Parathyroid adenoma (tissue), 2 donors: ENCODE measurements at regions not wholly inside any gene's neighbourhood (a gene's known extent, or its start where the extent isn't known, plus 50 kb on each side); places are given as distances from the start of the nearest gene placed in this dataset.

Experiments
- H2AFZ ChIP-seq: fragments of 300-600 bp; sonication (generic); one replicate; pipeline ENCODE4 v1.7.0; 2017; ENCODE audit warnings: antibody characterized with exemption, mild to moderate bottlenecking
- H3K27ac ChIP-seq: fragments of 300-600 bp; sonication (generic); one replicate; pipeline ENCODE4 v1.7.0; 2017
- H3K27me3 ChIP-seq: fragments of 300-600 bp; sonication (generic); one replicate; pipeline ENCODE4 v1.7.0; 2017; ENCODE audit warnings: low read length; ENCODE audit not compliant: control insufficient read depth, insufficient read depth
- H3K36me3 ChIP-seq: fragments of 300-600 bp; sonication (generic); one replicate; pipeline ENCODE4 v1.7.0; 2017; ENCODE audit warnings: low read length; ENCODE audit not compliant: control insufficient read depth, insufficient read depth
- H3K4me1 ChIP-seq: fragments of 300-600 bp; sonication (generic); one replicate; pipeline ENCODE4 v1.7.0; 2017; ENCODE audit warnings: control low read depth
- H3K4me2 ChIP-seq: fragments of 300-600 bp; sonication (generic); one replicate; pipeline ENCODE4 v1.7.0; 2017; ENCODE audit warnings: low read length
- H3K4me3 ChIP-seq: fragments of 300-600 bp; sonication (generic); one replicate; pipeline ENCODE4 v1.7.0; 2017; ENCODE audit warnings: low read depth, low read length
- H3K79me2 ChIP-seq: fragments of 300-600 bp; sonication (generic); one replicate; pipeline ENCODE4 v1.7.0; 2017; ENCODE audit warnings: control low read depth
- H3K9ac ChIP-seq: fragments of 300-600 bp; sonication (generic); one replicate; pipeline ENCODE4 v1.7.0; 2017; ENCODE audit warnings: mild to moderate bottlenecking
- H3K9me3 ChIP-seq: fragments of 300-600 bp; sonication (generic); one replicate; pipeline ENCODE4 v1.7.0; 2017; ENCODE audit warnings: low read length; ENCODE audit not compliant: control insufficient read depth
- CTCF ChIP-seq: fragments of 300-600 bp; sonication (generic); IDR thresholded peaks from one replicate; pipeline ENCODE4 v1.7.0; 2017; ENCODE audit warnings: antibody characterized with exemption, mild to moderate bottlenecking
- donor health status: primary hyperparathyroidism.

GRCh38 chr5:124318661-124319060 is 427.8 kb downstream of the ZNF608 start:
- no peak for TF ChIP-seq CTCF
- Histone ChIP-seq H3K36me3 (no peaks in the 10 kb centered on the region), H3K79me2 (no peaks in the 10 kb centered on the region), H3K9me3 (no peaks in the 10 kb centered on the region), H3K27me3 (no peaks in the 10 kb centered on the region), H3K4me3 (no peak overlapping the region), H2AFZ (no peak overlapping the region), H3K4me2 (no peak overlapping the region), H3K9ac (no peak overlapping the region), H3K27ac (no peak overlapping the region), H3K4me1 (no peaks in the 10 kb centered on the region)

GRCh38 chr5:124317451-124317850 is 429.0 kb downstream of the ZNF608 start:
- Histone ChIP-seq H3K9me3 (no peaks in the 10 kb centered on the region), H3K27ac (no peak overlapping the region), H3K4me1 (no peaks in the 10 kb centered on the region), H3K79me2 (no peaks in the 10 kb centered on the region), H3K9ac (no peak overlapping the region), H3K4me2 (no peak overlapping the region), H2AFZ (no peak overlapping the region), H3K27me3 (no peaks in the 10 kb centered on the region), H3K4me3 (no peak overlapping the region), H3K36me3 (no peaks in the 10 kb centered on the region)
- TF ChIP-seq CTCF: no peak

DNA sequence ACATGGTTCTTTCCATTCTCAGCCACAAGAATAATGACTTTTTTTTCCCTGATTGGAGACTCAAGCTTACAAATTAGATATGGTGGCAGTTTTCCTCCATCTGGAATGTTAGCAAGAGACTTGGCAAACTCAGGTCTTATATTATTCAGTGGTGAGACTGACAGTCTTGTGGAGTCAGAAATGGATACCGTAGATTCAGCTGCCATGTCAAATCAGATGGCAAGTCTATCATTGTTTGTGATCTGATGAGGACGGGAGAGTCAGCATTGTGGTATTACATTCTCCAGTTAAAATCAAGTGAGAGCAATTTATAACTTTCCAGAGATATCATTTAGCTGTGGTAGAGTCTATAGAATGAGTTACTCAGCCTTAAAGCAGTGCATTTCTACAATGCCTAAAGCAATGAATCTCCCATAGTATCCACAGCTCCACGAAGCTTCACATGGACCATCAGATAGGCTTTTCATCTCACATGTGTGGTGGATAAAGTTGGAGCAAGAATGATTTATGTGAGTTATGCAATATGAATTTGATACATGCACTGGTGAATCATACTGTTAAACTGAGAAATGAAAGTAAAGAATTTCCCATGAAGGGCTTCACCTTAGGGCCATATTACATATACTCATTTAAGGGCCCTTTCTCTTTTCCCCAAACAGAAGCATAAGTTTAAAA is 430.6 kb downstream of the ZNF608 start:
- H3K27ac ChIP-seq: no peak overlapping the region
- H3K27me3 ChIP-seq: no peaks in the 10 kb centered on the region
- H3K9ac ChIP-seq: no peak overlapping the region
- H3K36me3 ChIP-seq: no peaks in the 10 kb centered on the region
- H3K4me2 ChIP-seq: no peak overlapping the region
- no peak overlapping the region for H3K4me3 ChIP-seq
- no peaks in the 10 kb centered on the region for H3K79me2 ChIP-seq
- H3K9me3 ChIP-seq: no peaks in the 10 kb centered on the region
- no peak for TF ChIP-seq CTCF
- H3K4me1 ChIP-seq: no peaks in the 10 kb centered on the region
- H2AFZ ChIP-seq: no peak overlapping the region

- no peaks in the 10 kb centered on the region for H3K36me3 ChIP-seq
- H3K9ac ChIP-seq: no peak overlapping the region
- H3K27ac ChIP-seq: no peak overlapping the region
Measured at GRCh38 chr5:124310453-124310852, 436.0 kb downstream of the ZNF608 start.

More at GRCh38 chr5:124310453-124310852, 436.0 kb downstream of the ZNF608 start:
- Histone ChIP-seq H3K4me3 (no peak overlapping the region), H3K27me3 (no peaks in the 10 kb centered on the region), H3K4me2 (no peak overlapping the region), H3K79me2 (no peaks in the 10 kb centered on the region), H2AFZ (no peak overlapping the region), H3K4me1 (no peaks in the 10 kb centered on the region), H3K9me3 (no peaks in the 10 kb centered on the region)
- TF ChIP-seq CTCF: no peak
